Activated CD8-positive, alpha-beta memory T cell treated with anti-CD3 and anti-CD28 coated beads, Interleukin-2, amount 50 U/mL, for 48 hours (primary cell): ENCODE measurements at regions not wholly inside any gene's neighbourhood (a gene's known extent, or its start where the extent isn't known, plus 50 kb on each side); places are given as distances from the start of the nearest gene placed in this dataset.
"Not testable (repeated sequence)": the region's sequence is repeated elsewhere in the genome, so short reads cannot be mapped to it uniquely, and the experiment has no call there.

ENCODE experiments used
- DNase-seq: peaks from one replicate; pipeline ENCODE4 v3.0.0-alpha.2; 2020

DNA sequence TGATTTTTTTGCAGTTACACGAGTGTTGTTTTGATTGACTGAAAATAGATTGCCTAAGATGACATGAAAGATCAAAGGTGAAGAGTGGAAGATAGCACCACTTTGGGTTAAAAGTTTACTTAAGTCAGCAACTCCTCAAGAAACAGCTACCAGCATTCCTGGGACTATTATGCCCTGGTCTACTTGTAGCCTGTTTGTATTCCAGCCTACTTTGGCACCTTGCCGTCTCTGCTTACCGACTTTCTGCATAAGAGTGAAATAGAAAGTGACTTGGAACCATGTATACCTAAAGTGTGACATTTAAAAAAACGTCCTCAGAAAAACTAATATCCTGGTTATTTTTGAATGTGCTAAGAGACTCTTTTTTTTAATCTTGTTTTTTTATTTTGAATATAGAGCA, 631.5 kb upstream of the PTBP2 start:
- no peak for DNase-seq

DNA sequence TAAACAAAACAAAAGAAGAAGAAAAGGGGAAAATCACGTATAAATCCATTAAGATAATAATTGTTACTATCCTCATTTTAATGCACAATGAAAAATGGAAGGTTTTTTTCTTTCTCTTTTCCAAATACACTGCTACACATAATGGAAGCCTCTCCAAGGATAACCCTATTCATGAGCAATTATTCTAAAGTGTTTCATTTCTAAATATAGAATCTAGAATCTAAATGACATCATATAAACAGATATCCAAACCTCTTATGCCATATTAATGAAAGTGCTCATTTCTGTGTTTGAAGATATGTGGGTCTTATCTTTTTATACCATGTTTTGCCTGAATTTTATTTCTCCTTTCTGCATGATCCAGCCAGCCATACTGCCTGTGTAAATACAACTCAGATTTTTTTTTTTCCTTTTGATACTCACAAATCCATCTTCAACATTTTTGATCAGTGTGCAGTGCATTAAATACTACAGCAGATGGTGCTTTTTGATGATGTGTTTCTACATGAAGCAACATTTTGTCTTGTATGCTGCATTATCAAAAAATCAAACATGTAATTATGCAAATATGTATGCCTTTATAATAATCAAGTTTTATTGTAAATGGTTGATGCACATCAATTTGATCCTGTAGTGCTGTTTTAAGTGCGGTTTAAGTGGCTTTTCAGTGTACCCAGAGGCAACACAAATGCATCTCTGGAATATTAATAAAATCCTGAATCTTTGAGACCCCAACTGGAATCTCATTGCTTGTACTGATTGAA, 625.6 kb upstream of the PTBP2 start:
- no peak for DNase-seq

DNA sequence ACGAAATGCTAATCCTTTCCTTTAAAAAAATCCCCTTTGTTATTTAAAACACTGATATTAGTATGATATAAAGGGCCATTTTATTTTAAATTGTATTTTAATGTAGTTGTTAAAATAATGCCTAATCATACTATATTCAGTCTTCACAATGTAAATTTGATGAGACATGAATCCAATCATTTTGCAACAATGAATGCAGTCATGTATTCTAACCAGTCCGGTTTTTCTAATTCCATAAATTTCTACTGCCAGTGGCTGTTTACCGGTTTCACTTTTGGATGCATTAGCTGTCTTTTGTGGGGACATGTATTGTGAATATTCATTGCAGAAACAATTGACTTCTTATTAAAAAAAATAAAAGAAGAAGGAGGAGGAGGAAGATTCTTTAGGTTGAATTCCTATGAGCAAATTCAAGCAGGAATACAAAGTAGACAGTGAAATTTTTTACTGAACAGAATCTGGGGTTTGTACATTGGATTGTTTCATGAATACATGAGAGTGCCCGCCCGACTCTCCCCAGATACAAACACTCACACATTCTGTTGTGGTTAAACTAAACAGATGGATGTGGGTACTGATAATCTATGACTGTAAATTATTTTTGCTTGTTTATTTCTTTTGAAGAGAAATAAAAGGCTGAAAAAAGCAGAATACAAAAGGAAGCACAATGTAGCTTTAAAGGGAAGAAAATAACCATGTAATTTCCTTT, 624.8 kb upstream of the PTBP2 start:
- no peak for DNase-seq

DNA sequence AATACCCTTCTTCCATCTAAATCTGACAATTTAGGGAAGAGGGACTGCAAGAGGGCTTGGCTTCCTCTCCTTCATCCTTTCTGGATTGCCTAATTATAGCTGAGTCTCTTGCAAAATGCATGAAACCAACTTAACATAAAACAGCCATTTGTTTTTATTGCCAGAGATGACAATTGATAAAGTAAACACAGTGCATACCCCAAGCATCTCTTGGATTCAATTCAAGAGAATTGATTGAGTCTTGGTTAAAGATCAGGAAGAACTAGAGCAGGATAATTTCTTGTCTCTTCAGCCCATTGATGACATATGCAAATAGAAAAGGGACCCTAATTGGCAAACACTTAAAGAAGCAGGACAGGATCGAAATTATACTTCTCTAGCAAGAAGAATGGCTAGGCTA, 617.1 kb upstream of the PTBP2 start:
- no peak for DNase-seq

DNA sequence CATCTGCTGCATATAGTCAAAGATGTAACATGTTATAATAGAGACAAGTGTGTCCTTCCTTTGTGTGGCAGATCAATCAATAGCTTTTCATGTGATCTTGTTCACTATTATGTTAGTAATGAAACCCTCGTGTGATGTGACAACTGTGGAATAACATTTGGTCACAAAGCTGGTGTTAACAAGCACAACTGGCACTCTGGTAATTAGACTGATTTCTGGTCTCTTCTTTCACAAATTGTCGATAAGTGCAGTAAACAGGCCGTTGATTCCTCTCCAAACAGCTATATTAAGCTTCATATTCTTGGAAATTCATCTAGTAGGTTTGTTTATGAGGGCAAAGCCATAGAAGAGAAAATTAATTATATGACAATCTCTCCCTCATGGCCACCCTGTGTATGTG, 616.7 kb upstream of the PTBP2 start:
- no peak for DNase-seq

DNA sequence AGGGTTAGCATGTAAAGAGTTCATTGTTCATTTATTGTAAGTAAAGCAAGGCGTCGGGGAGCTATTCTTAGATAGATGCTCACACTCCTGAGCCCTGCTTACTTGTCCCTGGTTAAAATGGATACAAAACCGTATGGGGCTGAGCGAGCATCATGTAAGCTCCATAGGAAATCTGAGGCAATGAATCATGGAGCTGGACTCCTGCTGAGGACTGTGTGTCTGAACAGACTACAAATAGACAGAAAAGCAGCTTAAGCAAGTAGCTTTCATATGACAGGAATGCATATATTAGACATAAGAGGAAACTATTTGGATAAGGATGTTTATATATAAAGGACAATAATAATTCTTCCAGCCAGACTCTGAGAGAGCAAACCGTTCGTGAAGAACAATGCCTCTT, 604.9 kb upstream of the PTBP2 start:
- DNase-seq, result no peak

DNA sequence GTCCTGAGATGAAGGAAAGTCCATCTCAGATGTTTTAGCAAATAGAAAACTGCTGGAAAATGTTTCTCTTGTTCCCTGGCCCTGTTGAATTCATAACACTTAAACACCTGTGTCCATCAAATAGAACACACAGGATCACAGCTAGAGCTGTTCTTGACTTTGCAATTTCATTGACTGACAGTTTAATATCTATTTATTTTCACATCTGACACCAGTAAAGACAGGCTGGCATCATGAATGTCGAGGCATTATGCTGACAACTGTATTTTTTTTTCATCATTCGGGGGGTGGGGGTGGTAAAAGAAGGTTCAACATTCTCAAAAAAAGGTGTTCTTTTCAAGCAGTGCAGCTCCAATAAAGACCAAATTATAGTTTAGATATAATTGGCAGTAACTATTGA, 591.2 kb upstream of the PTBP2 start:
- DNase-seq, result no peak

DNA sequence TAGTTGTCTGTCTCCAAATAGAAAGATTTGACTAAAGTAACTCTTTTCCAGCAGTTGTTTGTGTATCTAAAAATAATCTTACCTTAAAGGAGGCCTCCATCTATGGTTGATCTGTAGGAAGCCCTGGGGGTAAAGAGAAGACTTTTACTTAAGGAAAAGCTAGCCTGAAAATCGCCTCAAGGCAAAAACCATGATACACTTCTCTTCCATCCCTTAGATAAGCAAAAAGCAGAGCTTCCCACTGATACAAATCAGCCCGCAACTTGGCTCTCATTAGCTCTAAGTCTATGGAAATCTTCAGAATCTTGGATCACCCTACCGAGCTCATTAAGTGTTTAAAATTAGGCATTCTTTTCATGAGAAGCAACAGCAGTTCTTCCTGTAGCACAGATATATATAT, 576.9 kb upstream of the PTBP2 start:
- no peak for DNase-seq

DNA sequence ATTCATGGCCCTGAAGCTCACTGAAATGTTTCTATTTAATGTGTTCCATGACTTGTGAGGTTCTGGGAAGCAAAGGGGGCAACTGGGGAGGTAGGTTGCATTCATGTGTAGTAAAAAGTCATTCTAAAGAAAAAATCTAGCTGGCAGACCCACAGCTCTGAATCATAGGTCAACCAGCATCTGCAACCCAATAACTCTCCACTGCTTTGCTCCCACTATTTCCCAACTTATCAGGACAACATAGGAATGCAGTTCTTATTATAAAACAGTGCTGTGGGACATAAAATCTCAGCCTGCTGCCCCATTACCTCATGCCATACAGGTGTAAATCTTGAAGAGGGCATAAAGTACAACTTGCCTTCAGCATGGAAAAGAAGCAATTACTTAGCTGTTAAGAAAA, 576.1 kb upstream of the PTBP2 start:
- DNase-seq, result no peak

DNA sequence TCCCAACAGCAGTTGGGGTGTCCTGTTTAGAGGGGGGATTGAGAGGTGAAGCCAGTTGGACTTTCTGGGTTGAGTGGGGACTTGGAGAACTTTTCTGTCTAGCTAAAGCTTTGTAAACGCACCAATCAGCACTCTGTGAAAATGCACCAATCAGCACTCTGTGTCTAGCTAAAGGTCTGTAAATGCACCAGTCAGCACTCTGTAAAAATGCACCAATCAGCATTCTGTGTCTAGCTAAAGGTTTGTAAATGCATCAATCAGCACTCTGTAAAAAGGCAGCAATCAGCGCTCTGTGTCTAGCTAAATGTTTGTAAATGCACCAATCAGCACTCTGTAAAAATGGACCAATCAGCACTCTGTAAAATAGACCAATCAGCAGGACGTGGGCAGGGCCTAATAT, 568.6 kb upstream of the PTBP2 start:
- not testable (repeated sequence) for DNase-seq

DNA sequence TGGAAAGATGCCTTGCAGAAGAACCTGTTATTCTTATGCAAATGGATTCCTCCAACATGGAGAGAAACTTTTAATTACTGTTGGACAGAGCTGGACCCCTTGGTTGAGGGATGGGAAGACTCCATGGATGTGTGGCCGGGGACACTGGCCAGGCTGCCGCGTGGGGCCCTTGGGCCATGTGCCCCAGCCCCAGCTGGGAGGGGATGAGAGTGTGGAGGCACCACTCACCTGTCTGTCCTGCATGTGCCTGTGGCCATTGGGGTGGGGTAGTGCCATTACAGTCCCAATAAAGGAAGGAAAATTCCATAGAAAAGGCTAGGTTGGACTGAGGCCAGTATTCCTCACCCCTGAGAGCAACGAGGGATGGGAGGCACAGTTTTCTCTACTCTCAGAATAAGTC, 564.5 kb upstream of the PTBP2 start:
- DNase-seq, result no peak

DNA sequence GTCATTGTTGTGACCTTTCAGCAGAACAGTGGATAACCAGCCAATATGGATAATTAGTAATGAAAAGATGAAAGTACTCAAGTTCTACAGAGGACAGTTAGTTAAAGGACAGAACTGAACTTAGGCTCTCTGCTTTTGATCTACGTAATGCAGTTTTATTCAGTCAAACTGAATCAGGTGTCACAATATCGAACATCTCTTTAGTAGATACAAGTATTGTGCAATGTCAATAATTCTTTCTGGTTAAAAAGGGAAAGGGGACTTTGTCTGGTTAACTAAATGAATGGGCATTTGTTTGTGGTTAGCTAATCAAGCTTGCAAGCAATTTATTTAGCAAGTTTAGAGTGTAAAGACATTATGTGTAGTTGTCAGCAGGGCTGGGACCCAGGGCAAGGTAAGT, 562.2 kb upstream of the PTBP2 start:
- DNase-seq, result no peak

DNA sequence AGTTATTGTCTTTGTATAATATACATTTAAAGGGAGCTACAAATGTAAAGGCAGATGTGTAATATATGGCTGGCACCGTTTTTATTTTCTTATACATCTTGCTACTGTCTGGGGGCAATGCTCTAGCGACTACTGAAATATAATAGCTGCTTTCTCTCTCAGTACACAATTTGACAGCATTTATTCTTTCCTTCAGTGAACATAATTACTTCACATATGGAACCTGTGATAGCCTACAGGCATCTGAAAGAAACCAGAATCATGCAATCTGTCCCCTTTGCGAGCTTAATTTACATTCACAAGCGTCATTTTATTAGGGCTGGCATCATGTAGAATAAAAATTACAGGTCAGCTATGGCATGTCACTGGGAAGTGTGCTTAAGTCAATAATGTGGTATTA, 557.5 kb upstream of the PTBP2 start:
- DNase-seq, result no peak

DNA sequence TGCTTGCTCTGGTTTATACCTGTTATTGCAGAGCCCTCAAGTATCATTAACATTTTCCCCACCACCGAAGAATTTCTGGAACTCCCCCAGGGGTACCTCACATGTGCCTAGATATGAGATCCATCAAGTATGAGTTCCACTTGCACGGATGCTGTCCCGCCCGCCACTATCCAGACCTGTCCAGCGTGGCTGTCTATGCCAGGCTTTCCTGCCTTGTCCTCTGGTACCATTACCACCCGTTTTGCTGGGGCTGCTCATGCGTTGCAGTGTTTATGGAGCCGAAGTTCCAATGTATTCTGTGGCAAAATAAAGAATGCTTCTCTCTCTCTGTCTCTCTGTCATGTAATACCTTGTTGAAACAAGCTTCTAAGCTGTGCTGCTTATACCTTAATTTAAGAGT, 543.5 kb upstream of the PTBP2 start:
- DNase-seq, result no peak

DNA sequence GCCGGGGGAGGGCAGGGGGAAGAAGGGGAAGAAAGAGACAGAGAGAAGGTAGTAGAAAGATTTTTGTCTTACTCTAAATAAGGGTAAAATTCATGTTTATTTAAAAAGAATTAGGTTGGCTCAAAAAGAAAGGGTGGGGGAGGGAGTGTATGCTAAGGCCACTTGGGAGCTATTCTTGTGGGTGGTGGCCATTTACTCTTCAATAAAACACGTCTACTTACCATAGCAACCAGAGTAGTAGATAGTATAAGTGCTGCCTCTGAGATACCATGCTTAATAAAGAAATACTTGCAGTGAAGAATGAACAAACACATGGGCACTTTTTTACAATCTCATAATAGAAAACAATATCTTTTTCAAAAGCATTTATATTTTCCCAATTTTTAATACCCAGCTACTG, 538.1 kb upstream of the PTBP2 start:
- DNase-seq, result no peak

DNA sequence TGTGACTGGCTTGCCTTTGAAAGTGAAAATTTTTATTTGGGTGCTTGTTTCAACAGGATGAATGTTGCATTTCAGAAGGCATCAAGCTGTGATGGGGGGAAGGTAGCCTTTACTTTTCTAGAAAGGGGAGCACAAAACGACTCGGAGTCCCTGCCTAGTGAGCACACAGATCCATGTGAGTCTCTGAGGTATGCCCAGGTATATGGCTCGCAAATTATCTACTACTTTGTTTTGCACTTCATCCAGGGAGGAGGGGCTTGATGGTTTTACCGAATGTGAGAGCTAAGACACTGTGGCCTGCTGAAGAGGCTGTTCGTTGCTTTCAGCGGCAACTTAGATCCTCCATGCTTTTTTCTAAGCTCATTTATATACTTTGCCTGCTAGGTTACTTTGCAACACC, 537.7 kb upstream of the PTBP2 start:
- DNase-seq, result no peak

DNA sequence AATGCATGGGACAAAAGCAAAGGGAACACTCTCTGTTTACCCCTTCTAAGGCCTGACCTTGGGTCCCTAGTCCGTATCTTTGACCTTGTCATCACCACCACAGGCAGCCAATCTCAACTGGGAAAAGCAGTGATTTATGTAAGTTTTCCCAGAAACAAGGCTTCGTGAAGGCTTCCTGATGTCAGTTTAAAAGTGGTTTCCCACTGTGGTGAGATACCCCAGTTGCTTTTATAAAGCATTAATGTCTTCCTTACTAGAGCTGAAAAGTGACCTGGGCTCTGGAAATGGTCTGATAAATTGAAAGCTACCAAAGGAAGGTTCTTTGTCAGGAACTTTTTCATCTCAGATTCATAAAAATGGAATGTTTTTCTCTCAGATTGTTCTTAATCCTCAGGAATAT, 536.4 kb upstream of the PTBP2 start:
- no peak for DNase-seq

DNA sequence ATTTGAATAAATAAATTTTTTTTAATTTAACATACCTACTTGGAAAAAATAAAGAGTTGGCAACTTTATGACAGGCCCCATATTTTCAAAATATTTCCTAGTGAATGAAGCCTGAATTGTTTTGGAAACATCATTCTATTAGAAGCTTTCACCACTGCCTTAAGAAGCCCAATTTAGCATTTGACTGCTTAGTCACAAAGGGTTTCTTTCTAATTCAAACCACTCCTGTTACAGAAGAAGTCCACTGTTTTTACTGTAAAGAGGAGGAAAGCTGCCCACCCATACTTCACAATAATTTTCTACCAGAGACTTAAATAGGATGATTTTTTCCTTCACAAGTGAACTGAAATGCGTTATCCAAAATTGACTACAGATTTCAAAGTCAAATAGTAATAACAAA, 534.6 kb upstream of the PTBP2 start:
- DNase-seq, result no peak

DNA sequence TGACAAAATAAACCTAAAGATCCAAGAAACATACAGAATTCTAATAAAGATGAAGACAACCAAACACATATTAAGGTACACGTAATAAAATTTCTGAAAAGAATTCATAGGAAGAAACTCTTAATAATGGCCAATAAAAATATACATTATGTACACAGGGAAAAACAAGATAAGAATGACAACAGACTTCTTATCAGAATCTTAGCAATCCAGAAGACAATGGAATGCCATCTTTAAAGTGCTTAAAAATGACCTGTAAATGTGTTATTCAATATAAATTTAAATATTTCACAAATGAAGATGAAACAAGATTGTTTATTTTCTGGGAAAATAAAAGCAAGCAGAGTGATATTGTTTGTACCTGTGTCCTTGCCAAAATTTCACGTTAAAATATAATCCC, 530.4 kb upstream of the PTBP2 start:
- no peak for DNase-seq

DNA sequence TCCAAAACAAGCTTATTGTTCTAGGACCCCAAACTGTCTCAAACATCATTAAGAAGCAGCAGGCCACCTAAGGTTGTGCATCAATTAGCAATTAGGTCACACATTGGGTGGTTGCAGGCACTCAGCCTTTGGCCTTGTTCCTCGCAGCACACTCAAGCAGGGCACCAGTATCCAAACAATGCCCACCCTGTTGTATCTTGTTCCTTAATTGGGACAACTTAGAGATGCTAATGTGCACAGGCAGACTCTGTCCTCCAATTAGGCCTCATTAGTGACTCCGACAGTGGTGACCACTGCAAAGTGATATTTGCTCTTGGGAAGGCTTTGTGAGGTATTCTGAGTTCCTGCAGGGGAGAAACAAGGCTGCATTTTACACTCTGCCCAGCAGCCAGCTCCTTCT, 515.1 kb upstream of the PTBP2 start:
- no peak for DNase-seq

DNA sequence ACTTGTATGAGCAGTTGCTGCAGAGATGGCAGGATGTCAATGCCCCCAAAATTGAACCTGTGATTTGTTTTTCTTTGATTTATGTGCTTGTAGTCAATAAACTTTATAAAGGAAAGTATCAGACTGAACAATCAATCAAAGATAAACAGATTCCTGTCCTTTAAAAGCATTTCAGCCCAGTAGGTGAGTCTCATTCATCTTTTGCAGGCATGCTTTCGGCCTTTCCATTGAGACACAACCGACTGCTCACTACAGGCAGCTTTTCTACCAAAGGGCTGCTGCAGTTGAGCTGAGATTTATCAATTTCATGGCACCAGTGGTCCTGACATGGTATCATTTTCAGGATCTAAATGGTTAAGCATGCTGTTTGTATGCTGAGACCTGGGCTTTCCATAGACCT, 513.6 kb upstream of the PTBP2 start:
- DNase-seq, result no peak

DNA sequence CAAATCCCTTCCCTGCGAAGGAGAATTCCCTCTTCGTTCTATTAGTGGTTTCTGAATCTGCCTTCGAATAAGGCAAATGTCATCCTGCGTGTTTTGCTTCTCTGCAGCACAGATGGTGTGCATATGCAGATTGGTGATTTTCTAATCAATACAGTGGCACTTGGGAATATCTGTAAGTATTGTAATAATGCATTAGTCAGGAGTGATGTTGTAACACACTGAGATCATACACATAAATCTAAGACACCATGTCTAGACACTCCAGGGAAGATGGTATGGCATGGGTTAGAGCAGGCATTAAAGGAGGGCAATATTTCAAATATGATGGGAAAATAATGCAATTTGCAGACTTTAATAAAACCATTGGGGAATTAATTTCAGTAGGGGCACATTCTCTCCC, 513.2 kb upstream of the PTBP2 start:
- DNase-seq, result no peak

DNA sequence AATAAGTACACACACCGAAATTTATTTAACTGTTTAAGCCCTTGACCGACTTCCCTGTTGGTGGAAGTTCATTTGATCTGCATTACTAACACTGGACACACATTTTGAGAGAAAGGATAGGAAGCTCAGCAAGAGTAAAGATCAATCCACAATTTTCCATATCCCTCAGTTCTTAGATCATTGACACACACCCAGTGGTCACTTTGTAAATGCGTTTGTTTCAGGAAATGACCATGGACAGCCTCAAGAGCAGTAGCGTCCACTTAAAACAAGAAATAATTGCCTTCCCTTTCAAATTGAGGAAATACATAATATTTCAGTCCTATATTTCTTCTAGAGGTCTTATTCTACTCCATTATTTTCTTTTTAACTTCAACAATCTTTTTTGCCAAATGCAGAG, 511.5 kb upstream of the PTBP2 start:
- DNase-seq, result no peak

DNA sequence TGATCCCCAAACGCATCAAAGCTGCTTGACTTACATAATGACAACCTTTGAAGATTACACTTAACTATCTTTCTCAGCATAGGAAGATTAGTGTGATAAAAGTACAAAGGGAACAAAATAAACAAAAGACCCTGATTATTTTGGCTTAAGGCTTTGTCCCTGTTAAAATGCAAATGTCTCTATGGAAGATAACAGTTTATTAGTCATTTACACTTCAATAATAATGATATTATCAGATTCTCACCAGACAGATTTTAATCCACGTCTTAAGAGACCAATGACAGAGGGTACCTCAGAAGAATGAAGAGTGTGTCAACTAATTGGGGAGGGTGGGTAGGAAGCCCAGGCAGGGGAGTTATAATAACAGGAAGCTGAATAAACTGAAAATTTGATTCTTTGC, 510.4 kb upstream of the PTBP2 start:
- DNase-seq, result no peak

DNA sequence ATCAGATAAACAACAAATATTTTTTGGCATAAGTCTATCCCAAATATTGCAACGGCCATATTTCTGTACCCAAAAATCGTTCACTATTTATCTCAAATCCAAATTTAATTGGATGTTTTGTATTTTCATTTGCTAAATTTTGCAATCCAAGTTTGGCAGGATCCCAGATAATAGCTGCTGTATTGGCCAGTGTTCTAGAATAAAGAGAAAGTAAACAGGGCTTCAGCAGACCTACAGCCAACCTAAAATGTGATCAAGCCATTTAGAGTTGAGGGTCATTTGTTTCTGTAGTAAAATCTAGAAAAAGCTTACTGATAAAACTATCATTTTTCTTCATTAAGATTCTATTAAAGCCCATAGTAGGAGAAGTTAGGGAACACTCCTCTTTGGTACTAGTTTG, 506.6 kb upstream of the PTBP2 start:
- DNase-seq, result no peak
